A549 (cell line): ENCODE measurements at regions not wholly inside any gene's neighbourhood (a gene's known extent, or its start where the extent isn't known, plus 50 kb on each side); places are given as distances from the start of the nearest gene placed in this dataset.

Experiments used
- ATAC-seq, 2 experiments: fragments of 200-7000 bp in 1 of 2; fragments of >200 bp in 1 of 2; cut with Nextera tagmentation in 1 of 2; cut with Tn5 transposase in 1 of 2; 3 replicates each; pipeline versions ENCODE4 v1.8.0 to v1.9.1; 2018 to 2020; ENCODE audit warnings: mild to moderate bottlenecking in 1 of 2, moderate library complexity in 1 of 2
- CTCF ChIA-PET: fragments of 300-600 bp; sonication (Branson Sonifier 250); formaldehyde crosslinking; extraction: SDS; loops from one replicate; lab custom pipeline; 2021; ENCODE audit warnings: antibody characterized with exemption, inconsistent platforms; lab: Yijun Ruan, JAX
- POLR2A ChIA-PET: fragments of 350-600 bp; formaldehyde crosslinking; extraction: SDS; loops from one replicate; lab custom pipeline; 2021; ENCODE audit warnings: antibody characterized with exemption, inconsistent platforms; lab: Yijun Ruan, JAX
- DNase-seq, 2 experiments: peaks; one replicate each; pipeline versions ENCODE4 v3.0.0 to v3.0.0-alpha.2; 2011 to 2016; ENCODE audit warnings: low read depth in 1 of 2, low spot score in 1 of 2
- FAIRE-seq: peaks from 2 replicates; lab custom pipeline; 2011; peaks lifted over from hg19 to GRCh38; lab: Jason Lieb, UNC
- H3K27ac ChIP-seq, 2 experiments: fragments of >200 bp; sonication (Bioruptor Twin); formaldehyde crosslinking; 3 replicates each; pipeline ENCODE4 v1.5.1; 2016 to 2017
- H3K4me1 ChIP-seq: fragments of >200 bp; sonication (Bioruptor Twin); formaldehyde crosslinking; 3 replicates; pipeline ENCODE4 v1.6.1; 2016
- H3K4me2 ChIP-seq: fragments of >200 bp; sonication (Bioruptor Twin); formaldehyde crosslinking; 3 replicates; pipeline ENCODE4 v1.6.1; 2016
- H3K4me3 ChIP-seq: fragments of >200 bp; sonication (Bioruptor Twin); formaldehyde crosslinking; 3 replicates; pipeline ENCODE4 v1.5.1; 2016
- H3K9me3 ChIP-seq: fragments of >200 bp; sonication (Bioruptor Twin); formaldehyde crosslinking; 3 replicates; pipeline ENCODE4 v1.6.1; 2016
- CBX2 ChIP-seq: fragments of 200-600 bp; sonication (generic); IDR thresholded peaks from 2 replicates; pipeline ENCODE4 v1.6.1; 2016; ENCODE audit warnings: low read depth, mild to moderate bottlenecking, borderline replicate concordance
- CBX8 ChIP-seq: fragments of 200-600 bp; sonication (generic); IDR thresholded peaks from 2 replicates; pipeline ENCODE4 v1.6.1; 2016
- EHF ChIP-seq: fragments of 250-450 bp; sonication (Bioruptor Pico); IDR thresholded peaks from 2 replicates; pipeline ENCODE4 v1.5.0; 2020; ENCODE audit warnings: mild to moderate bottlenecking
- EHMT2 ChIP-seq: fragments of 200-600 bp; sonication (generic); IDR thresholded peaks from 2 replicates; pipeline ENCODE4 v1.6.1; 2016; ENCODE audit warnings: antibody characterized with exemption, low read depth, mild to moderate bottlenecking, moderate library complexity
- EP300 ChIP-seq, 2 experiments: fragments of >200 bp; sonication (Bioruptor Twin); formaldehyde crosslinking; IDR thresholded peaks; 2 replicates in 1 of 2; 3 replicates in 1 of 2; pipeline ENCODE4 v1.6.1; 2016 to 2017
- FOSB ChIP-seq: fragments of 250-450 bp; sonication (Bioruptor Pico); IDR thresholded peaks from 2 replicates; pipeline ENCODE4 v1.5.0; 2020; ENCODE audit warnings: mild to moderate bottlenecking, moderate library complexity
- HEYL ChIP-seq: fragments of 250-450 bp; sonication (Bioruptor Pico); IDR thresholded peaks from 2 replicates; pipeline ENCODE4 v1.8.0; 2021; ENCODE audit warnings: mild to moderate bottlenecking, moderate library complexity
- JUN ChIP-seq, 2 experiments: fragments of >200 bp; sonication (Bioruptor Twin); formaldehyde crosslinking; IDR thresholded peaks; 2 replicates in 1 of 2; 3 replicates in 1 of 2; pipeline ENCODE4 v1.6.1; 2016 to 2017
- KDM5A ChIP-seq: fragments of 200-600 bp; sonication (generic); IDR thresholded peaks from 2 replicates; pipeline ENCODE4 v1.6.1; 2016; ENCODE audit warnings: antibody characterized with exemption, mild to moderate bottlenecking
- MAFK ChIP-seq: fragments of 450-650 bp; IDR thresholded peaks from 2 replicates; pipeline ENCODE4 v1.6.1; 2014; ENCODE audit not compliant: partially characterized antibody
- MYC ChIP-seq: IDR thresholded peaks from 2 replicates; pipeline ENCODE4 v1.6.1; 2012; ENCODE audit warnings: mild to moderate bottlenecking, inconsistent platforms, low read length, improper control_type of control experiment, borderline replicate concordance
- NFE2L2 ChIP-seq: fragments of 150-350 bp; conservative IDR thresholded peaks from 2 replicates; pipeline ENCODE4 v1.6.1; 2014; ENCODE audit warnings: low read length
- RCOR1 ChIP-seq: fragments of 150-350 bp; IDR thresholded peaks from 2 replicates; pipeline ENCODE4 v1.6.1; 2014; ENCODE audit warnings: antibody characterized with exemption, low read length, low read depth
- RFX5 ChIP-seq: fragments of 450-650 bp; IDR thresholded peaks from 2 replicates; pipeline ENCODE4 v1.7.1; 2014; ENCODE audit warnings: antibody characterized with exemption, mild to moderate bottlenecking, moderate library complexity
- RNF2 ChIP-seq: fragments of 200-600 bp; sonication (generic); IDR thresholded peaks from 2 replicates; pipeline ENCODE4 v1.6.1; 2016; ENCODE audit warnings: low read depth, mild to moderate bottlenecking, antibody characterized with exemption, moderate library complexity, borderline replicate concordance
- TFCP2L1 ChIP-seq: fragments of 250-450 bp; sonication (Bioruptor Pico); IDR thresholded peaks from 2 replicates; pipeline ENCODE4 v1.5.0; 2021; ENCODE audit warnings: mild to moderate bottlenecking
- ZNF302 ChIP-seq: fragments of 250-450 bp; sonication (Bioruptor Pico); IDR thresholded peaks from 2 replicates; pipeline ENCODE4 v1.9.0; 2021; ENCODE audit warnings: inconsistent platforms, mild to moderate bottlenecking, moderate library complexity
- WGBS: methylation state at CpG from one replicate; pipeline ENCODE4 v1.1.6; 2017; ENCODE audit errors: missing lambda C conversion rate; 5-methylcytosine and 5-hydroxymethylcytosine counted together
- TF ChIP-seq, protein P1 (sequence below): fragments of >200 bp; sonication (Bioruptor Twin); formaldehyde crosslinking; IDR thresholded peaks from 3 replicates; pipeline ENCODE4 v1.6.1; 2016
- TF ChIP-seq, protein P2 (sequence below): fragments of 150-350 bp; IDR thresholded peaks from 2 replicates; pipeline ENCODE4 v1.6.1; 2014; ENCODE audit warnings: low read depth, mild to moderate bottlenecking, low read length
- TF ChIP-seq, protein P3 (sequence below): fragments of 450-650 bp; IDR thresholded peaks from 2 replicates; pipeline ENCODE4 v1.6.1; 2014; ENCODE audit warnings: antibody characterized with exemption
- TF ChIP-seq, protein P4 (sequence below): fragments of 250-450 bp; sonication (Bioruptor Pico); IDR thresholded peaks from 2 replicates; pipeline ENCODE4 v1.5.0; 2021; ENCODE audit warnings: mild to moderate bottlenecking, moderate library complexity, borderline replicate concordance
- TF ChIP-seq, protein P5 (sequence below): fragments of >200 bp; sonication (Bioruptor Twin); formaldehyde crosslinking; IDR thresholded peaks from 2 replicates; pipeline ENCODE4 v1.6.1; 2016

DNA sequence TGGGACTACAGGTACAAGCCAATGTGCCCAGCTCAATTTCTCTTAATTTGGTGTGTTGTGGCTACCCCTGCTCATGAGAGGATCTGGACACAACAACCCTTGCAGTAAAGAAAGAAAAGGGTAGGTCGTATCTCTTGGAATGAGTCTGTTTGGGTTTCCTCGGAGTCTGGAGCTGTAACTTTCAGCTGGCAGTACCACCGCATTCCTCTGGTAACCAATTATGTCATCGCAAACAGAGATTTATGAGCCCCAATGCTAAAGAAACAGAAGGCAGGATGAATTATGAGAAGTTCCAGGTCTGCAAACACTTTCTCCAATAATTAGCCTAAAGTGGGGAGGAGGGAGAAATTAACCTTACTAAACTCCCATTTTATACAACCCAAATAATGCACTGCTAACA, 186.6 kb upstream of the NRP1 start:
- Histone ChIP-seq H3K4me1 (no peaks in the 10 kb centered on the region), H3K4me2 (no peak overlapping the region), H3K9me3 (no peaks in the 10 kb centered on the region), H3K27ac (no peak overlapping the region), H3K4me3 (no peak overlapping the region)
- ATAC-seq (no peak), DNase-seq (no peak), FAIRE-seq (no peak)
- ChIA-PET CTCF (no interaction called here), POLR2A (no interaction called here)
- 67% methylated on average over 4 of the region's 4 CpGs for WGBS
- TF ChIP-seq EHMT2: no peak

DNA sequence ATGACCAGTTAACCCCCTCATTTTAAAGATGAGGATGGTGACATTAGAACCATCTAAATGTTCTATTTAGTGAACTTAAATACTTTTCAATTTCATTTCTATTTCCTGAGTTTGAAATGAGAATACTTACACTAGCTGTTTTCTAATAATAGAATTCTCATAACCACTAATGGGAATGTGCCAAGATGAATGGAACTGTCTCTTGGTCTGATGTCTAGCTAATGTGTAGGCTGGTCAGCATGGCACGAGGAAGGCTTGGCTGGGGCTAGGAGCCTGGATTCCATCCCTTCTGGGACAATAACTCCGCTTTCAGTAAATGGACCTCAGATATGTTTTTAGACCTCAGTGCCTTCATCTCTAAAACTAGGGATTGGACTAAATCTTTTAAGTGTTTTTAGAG, 185.8 kb upstream of the NRP1 start:
- CTCF ChIA-PET: no interaction called here
- 63% methylated on average over 2 of the region's 2 CpGs for WGBS
- no peaks in the 10 kb centered on the region for H3K9me3 ChIP-seq
- no peak for TF ChIP-seq MAFK
- no peak for TF ChIP-seq HEYL (CRISPR knock-in tag)
- no peak for TF ChIP-seq EP300 (IDR thresholded peaks at IDR 0.05)
- TF ChIP-seq RFX5: no peak
- TF ChIP-seq, all 56 proteins: peak for 0
- Histone ChIP-seq H3K4me1 (no peaks in the 10 kb centered on the region), H3K4me2 (no peak overlapping the region), H3K4me3 (no peak overlapping the region), H3K27ac (no peak overlapping the region)
- DNase-seq (no peak), FAIRE-seq (no peak), ATAC-seq (no peak)
- POLR2A ChIA-PET: no interaction called here

DNA sequence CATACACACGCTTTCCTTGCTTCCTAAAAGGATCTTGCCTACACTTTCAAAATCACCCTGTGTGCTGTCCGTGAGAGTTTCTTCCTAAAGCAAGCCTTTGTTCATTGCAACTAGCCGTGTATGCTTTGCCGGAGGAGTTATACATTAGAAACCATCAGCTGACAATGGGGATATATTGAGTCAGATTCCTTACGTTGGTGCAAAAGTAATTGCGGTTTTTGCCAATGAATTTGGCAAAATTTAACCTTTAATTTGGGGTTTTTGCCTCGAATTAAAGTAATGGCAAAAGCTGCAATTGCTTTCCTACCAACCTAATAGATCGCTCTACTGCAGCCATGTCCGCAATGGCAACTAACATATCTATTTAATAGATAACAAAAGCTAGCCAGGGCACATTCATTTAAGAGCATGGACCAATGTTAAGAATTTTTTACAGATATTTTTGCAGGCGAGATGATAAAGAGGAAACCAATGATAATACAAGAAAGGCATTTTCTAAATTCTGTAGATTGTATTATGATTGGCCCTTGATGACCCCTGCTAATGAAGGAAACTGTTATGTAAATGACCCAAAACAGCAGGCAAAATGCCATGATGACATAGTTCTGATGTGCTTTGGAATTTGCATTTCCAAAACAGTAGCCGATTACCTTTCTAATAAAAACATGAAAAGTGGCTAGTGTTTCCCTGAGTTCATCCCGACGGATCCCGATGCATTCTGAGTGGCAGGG, 184.8 kb upstream of the NRP1 start:
- no peak for DNase-seq
- ChIA-PET POLR2A (no interaction called here), CTCF (no interaction called here)
- no peaks in the 10 kb centered on the region for H3K9me3 ChIP-seq
- H3K4me2 ChIP-seq: no peak overlapping the region
- H3K4me1 ChIP-seq: no peaks in the 10 kb centered on the region
- H3K4me3 ChIP-seq: no peak overlapping the region
- FAIRE-seq: no peak
- no peak for ATAC-seq
- H3K27ac ChIP-seq: no peak overlapping the region
- TF ChIP-seq EHF (no peak), FOSB (CRISPR knock-in tag) (no peak), TFCP2L1 (CRISPR knock-in tag) (no peak), ZNF302 (CRISPR knock-in tag) (no peak), CBX2 (no peak), HEYL (CRISPR knock-in tag) (no peak), RFX5 (no peak)
- TF ChIP-seq, protein P1, sequence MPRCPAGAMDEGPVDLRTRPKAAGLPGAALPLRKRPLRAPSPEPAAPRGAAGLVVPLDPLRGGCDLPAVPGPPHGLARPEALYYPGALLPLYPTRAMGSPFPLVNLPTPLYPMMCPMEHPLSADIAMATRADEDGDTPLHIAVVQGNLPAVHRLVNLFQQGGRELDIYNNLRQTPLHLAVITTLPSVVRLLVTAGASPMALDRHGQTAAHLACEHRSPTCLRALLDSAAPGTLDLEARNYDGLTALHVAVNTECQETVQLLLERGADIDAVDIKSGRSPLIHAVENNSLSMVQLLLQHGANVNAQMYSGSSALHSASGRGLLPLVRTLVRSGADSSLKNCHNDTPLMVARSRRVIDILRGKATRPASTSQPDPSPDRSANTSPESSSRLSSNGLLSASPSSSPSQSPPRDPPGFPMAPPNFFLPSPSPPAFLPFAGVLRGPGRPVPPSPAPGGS: no peak
- TF ChIP-seq, protein P2, sequence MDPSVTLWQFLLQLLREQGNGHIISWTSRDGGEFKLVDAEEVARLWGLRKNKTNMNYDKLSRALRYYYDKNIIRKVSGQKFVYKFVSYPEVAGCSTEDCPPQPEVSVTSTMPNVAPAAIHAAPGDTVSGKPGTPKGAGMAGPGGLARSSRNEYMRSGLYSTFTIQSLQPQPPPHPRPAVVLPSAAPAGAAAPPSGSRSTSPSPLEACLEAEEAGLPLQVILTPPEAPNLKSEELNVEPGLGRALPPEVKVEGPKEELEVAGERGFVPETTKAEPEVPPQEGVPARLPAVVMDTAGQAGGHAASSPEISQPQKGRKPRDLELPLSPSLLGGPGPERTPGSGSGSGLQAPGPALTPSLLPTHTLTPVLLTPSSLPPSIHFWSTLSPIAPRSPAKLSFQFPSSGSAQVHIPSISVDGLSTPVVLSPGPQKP: no peak
- TF ChIP-seq, protein P3, sequence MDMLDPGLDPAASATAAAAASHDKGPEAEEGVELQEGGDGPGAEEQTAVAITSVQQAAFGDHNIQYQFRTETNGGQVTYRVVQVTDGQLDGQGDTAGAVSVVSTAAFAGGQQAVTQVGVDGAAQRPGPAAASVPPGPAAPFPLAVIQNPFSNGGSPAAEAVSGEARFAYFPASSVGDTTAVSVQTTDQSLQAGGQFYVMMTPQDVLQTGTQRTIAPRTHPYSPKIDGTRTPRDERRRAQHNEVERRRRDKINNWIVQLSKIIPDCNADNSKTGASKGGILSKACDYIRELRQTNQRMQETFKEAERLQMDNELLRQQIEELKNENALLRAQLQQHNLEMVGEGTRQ: no peak
- WGBS: 74% methylated on average over 14 of the region's 14 CpGs

DNA sequence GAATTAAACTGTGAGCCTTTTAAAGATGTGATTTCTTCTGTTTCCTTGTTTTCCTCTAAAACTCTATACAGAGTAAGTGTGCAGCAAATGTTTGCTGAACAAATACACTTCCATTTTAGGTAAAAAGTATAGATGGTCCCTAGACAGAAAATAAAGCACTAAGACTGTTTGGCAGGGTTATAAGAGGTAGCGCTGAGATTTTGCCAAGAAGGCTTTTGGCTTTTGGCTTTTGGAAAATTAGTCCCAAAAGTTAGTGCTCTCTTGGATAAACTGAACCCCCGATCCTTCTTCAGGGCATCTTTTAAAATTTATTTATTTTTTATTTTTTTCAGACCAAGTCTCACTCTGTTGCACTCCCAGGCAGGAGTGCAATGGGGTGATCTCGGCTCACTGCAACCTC, 175.7 kb upstream of the NRP1 start:
- Histone ChIP-seq H3K4me2 (peak overlapping the region; percentile 73), H3K9me3 (no peaks in the 10 kb centered on the region), H3K4me1 (peaks cover 29% of the 10 kb centered on the region), H3K27ac (peak overlapping the region; percentile 50 to 75; a peak in 5 of 6 replicates), H3K4me3 (no peak overlapping the region)
- ATAC-seq: no peak
- CTCF ChIA-PET: no interaction called here
- no peak for DNase-seq
- POLR2A ChIA-PET: no interaction called here
- FAIRE-seq: no peak
- WGBS: 86% methylated on average over 3 of the region's 3 CpGs
- no peak for TF ChIP-seq EHF
- TF ChIP-seq, protein P4, sequence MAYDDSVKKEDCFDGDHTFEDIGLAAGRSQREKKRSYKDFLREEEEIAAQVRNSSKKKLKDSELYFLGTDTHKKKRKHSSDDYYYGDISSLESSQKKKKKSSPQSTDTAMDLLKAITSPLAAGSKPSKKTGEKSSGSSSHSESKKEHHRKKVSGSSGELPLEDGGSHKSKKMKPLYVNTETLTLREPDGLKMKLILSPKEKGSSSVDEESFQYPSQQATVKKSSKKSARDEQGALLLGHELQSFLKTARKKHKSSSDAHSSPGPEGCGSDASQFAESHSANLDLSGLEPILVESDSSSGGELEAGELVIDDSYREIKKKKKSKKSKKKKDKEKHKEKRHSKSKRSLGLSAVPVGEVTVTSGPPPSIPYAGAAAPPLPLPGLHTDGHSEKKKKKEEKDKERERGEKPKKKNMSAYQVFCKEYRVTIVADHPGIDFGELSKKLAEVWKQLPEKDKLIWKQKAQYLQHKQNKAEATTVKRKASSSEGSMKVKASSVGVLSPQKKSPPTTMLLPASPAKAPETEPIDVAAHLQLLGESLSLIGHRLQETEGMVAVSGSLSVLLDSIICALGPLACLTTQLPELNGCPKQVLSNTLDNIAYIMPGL (CRISPR knock-in tag): no peak
- TF ChIP-seq JUN (IDR thresholded peaks at IDR 0.05): no peak
- TF ChIP-seq ZNF302 (CRISPR knock-in tag): no peak
- no peak for TF ChIP-seq MYC
- TF ChIP-seq CBX8: no peak
- no peak for TF ChIP-seq MAFK
- TF ChIP-seq NFE2L2: no peak
- TF ChIP-seq, protein P5, sequence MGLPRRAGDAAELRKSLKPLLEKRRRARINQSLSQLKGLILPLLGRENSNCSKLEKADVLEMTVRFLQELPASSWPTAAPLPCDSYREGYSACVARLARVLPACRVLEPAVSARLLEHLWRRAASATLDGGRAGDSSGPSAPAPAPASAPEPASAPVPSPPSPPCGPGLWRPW: no peak
- TF ChIP-seq RNF2: no peak
- no peak for TF ChIP-seq KDM5A
- no peak for TF ChIP-seq RCOR1
- TF ChIP-seq, all 56 proteins: peak for 0
